DND-41 (cell line): ENCODE measurements at regions not wholly inside any gene's neighbourhood (a gene's known extent, or its start where the extent isn't known, plus 50 kb on each side); places are given as distances from the start of the nearest gene placed in this dataset.

Experiments used
- ATAC-seq: fragments of 200-7000 bp; cut with Tn5 transposase; 3 replicates; pipeline ENCODE4 v1.9.1; 2021; ENCODE audit warnings: low read depth; ENCODE audit not compliant: insufficient read depth
- DNase-seq: peaks from one replicate; pipeline ENCODE4 v3.0.0-alpha.2; 2020
- H2AFZ ChIP-seq: 2 replicates; pipeline ENCODE4 v1.6.0; 2012; ENCODE audit warnings: low read depth, low read length
- H3K27ac ChIP-seq: 2 replicates; pipeline ENCODE4 v1.5.1; 2012; ENCODE audit warnings: low read length, inconsistent platforms
- H3K27me3 ChIP-seq: fragments of 200-600 bp; sonication (generic); 2 replicates; pipeline ENCODE4 v1.6.0; 2012; ENCODE audit warnings: low read length, mild to moderate bottlenecking, inconsistent platforms; ENCODE audit not compliant: insufficient read depth, poor library complexity
- H3K36me3 ChIP-seq: 2 replicates; pipeline ENCODE4 v1.5.1; 2012; ENCODE audit warnings: low read length, inconsistent platforms; ENCODE audit not compliant: insufficient read depth
- H3K4me1 ChIP-seq: 2 replicates; pipeline ENCODE4 v1.5.1; 2012; ENCODE audit warnings: mild to moderate bottlenecking, low read length; ENCODE audit not compliant: insufficient read depth
- H3K4me2 ChIP-seq: 2 replicates; pipeline ENCODE4 v1.6.0; 2012; ENCODE audit warnings: mild to moderate bottlenecking, moderate library complexity, low read length, inconsistent platforms; ENCODE audit not compliant: insufficient read depth
- H3K4me3 ChIP-seq, 2 experiments: fragments of 200-600 bp in 1 of 2; shearing (Covaris generic) in 1 of 2; 2 replicates each; pipeline ENCODE4 v1.5.1; 2012 to 2016; ENCODE audit warnings: inconsistent platforms in 2 of 2, low read length in 2 of 2, mild to moderate bottlenecking in 2 of 2, low read depth in 1 of 2, moderate library complexity in 1 of 2
- H3K79me2 ChIP-seq: 2 replicates; pipeline ENCODE4 v1.6.0; 2012; ENCODE audit warnings: low read length, inconsistent platforms; ENCODE audit not compliant: insufficient read depth
- H3K9ac ChIP-seq: 2 replicates; pipeline ENCODE4 v1.6.0; 2012; ENCODE audit warnings: low read depth, mild to moderate bottlenecking, inconsistent platforms, low read length, moderate library complexity
- H3K9me3 ChIP-seq: 2 replicates; pipeline ENCODE4 v1.5.1; 2012; ENCODE audit warnings: low read length, moderate library complexity, mild to moderate bottlenecking, inconsistent platforms; ENCODE audit not compliant: insufficient read depth, severe bottlenecking
- H4K20me1 ChIP-seq: 2 replicates; pipeline ENCODE4 v1.6.0; 2012; ENCODE audit warnings: low read length; ENCODE audit not compliant: insufficient read depth
- EZH2 ChIP-seq: IDR thresholded peaks from 3 replicates; pipeline ENCODE4 v1.6.1; 2012; ENCODE audit warnings: borderline replicate concordance, low read depth, mild to moderate bottlenecking, moderate library complexity, low read length, inconsistent platforms; ENCODE audit not compliant: severe bottlenecking
- TF ChIP-seq, protein P1 (sequence below): IDR thresholded peaks from 2 replicates; pipeline ENCODE4 v1.5.1; 2012; ENCODE audit warnings: borderline replicate concordance, low read length, moderate library complexity, mild to moderate bottlenecking; ENCODE audit not compliant: poor library complexity, severe bottlenecking; ENCODE audit errors: extremely low read depth

- Histone ChIP-seq H3K36me3 (no peaks in the 10 kb centered on the region), H3K4me3 (no peak overlapping the region), H3K79me2 (no peaks in the 10 kb centered on the region), H4K20me1 (no peaks in the 10 kb centered on the region), H3K27ac (no peak overlapping the region), H3K9me3 (no peaks in the 10 kb centered on the region), H3K4me1 (no peaks in the 10 kb centered on the region), H3K9ac (no peak overlapping the region), H2AFZ (no peak overlapping the region), H3K27me3 (no peaks in the 10 kb centered on the region), H3K4me2 (no peak overlapping the region)
- TF ChIP-seq, protein P1, sequence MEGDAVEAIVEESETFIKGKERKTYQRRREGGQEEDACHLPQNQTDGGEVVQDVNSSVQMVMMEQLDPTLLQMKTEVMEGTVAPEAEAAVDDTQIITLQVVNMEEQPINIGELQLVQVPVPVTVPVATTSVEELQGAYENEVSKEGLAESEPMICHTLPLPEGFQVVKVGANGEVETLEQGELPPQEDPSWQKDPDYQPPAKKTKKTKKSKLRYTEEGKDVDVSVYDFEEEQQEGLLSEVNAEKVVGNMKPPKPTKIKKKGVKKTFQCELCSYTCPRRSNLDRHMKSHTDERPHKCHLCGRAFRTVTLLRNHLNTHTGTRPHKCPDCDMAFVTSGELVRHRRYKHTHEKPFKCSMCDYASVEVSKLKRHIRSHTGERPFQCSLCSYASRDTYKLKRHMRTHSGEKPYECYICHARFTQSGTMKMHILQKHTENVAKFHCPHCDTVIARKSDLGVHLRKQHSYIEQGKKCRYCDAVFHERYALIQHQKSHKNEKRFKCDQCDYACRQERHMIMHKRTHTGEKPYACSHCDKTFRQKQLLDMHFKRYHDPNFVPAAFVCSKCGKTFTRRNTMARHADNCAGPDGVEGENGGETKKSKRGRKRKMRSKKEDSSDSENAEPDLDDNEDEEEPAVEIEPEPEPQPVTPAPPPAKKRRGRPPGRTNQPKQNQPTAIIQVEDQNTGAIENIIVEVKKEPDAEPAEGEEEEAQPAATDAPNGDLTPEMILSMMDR, result no peak
- TF ChIP-seq EZH2, result no peak
- ATAC-seq (no peak), DNase-seq (no peak)
These were observed 59.7 kb upstream of the TMEFF2 start for GRCh38 chr2:192254444-192254843.

DNA sequence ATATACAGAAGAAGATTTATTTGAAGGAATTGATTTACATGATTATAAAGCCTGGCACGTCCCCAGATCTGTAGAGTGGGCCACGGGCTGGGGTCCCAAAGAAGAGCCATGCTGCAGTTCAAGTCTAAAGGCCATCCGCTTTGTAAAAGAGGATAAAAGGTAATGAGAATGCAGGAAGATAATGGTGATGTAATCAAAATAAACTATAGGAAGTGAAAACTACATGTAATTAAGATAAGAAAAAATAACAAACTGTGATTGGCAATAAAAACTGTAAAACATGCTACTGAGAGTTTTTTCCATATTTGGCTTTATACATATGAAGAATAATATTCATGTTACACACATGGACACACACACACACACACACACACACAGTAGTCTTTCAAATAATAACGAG is 59.0 kb upstream of the TMEFF2 start:
- Histone ChIP-seq H3K4me2 (no peak overlapping the region), H3K4me3 (no peak overlapping the region), H2AFZ (no peak overlapping the region), H3K27ac (no peak overlapping the region), H3K27me3 (no peaks in the 10 kb centered on the region), H3K36me3 (no peaks in the 10 kb centered on the region), H3K79me2 (no peaks in the 10 kb centered on the region), H3K9ac (no peak overlapping the region), H3K4me1 (no peaks in the 10 kb centered on the region), H3K9me3 (no peaks in the 10 kb centered on the region), H4K20me1 (no peaks in the 10 kb centered on the region)
- ATAC-seq (no peak), DNase-seq (no peak)
- TF ChIP-seq, protein P1, result no peak
- no peak for TF ChIP-seq EZH2

GRCh38 chr2:192250961-192251360 is 56.2 kb upstream of the TMEFF2 start:
- Histone ChIP-seq H3K27me3 (no peaks in the 10 kb centered on the region), H3K36me3 (no peaks in the 10 kb centered on the region), H3K9ac (no peak overlapping the region), H4K20me1 (no peaks in the 10 kb centered on the region), H3K4me1 (no peaks in the 10 kb centered on the region), H3K79me2 (no peaks in the 10 kb centered on the region), H3K4me2 (no peak overlapping the region), H3K9me3 (no peaks in the 10 kb centered on the region), H3K4me3 (no peak overlapping the region), H2AFZ (no peak overlapping the region), H3K27ac (no peak overlapping the region)
- ATAC-seq (no peak), DNase-seq (no peak)
- TF ChIP-seq EZH2, result no peak
- TF ChIP-seq, protein P1, result no peak

DNA sequence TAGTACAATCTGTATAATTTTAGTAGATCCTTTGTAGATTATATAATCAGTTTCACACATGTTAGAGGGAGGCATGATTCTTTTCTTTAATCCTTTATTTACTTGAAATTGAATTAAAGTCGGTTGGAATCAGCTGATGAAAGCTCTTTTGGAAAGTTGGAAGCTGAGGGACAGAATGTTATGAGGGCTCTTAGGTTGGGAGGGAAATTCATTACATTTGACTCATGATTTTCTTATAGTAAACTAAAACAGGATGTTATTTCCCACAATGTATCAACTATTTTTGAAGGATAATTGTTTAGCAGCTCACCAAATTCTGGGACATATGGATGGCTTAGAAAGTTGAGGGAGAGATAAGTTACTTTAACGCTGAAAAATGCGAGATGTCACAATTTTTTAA is 52.7 kb upstream of the TMEFF2 start:
- Histone ChIP-seq H3K79me2 (no peaks in the 10 kb centered on the region), H3K36me3 (no peaks in the 10 kb centered on the region), H3K4me3 (no peak overlapping the region)

More for the DNA sequence above, 52.7 kb upstream of the TMEFF2 start:
- no peaks in the 10 kb centered on the region for H3K27me3 ChIP-seq
- no peak overlapping the region for H2AFZ ChIP-seq
- no peak overlapping the region for H3K4me2 ChIP-seq
- ATAC-seq (no peak), DNase-seq (no peak)
- H3K9me3 ChIP-seq, result no peaks in the 10 kb centered on the region
- H3K9ac ChIP-seq, result no peak overlapping the region
- no peak overlapping the region for H3K27ac ChIP-seq
- H4K20me1 ChIP-seq, result no peaks in the 10 kb centered on the region
- no peaks in the 10 kb centered on the region for H3K4me1 ChIP-seq
- TF ChIP-seq, protein P1, result no peak
- no peak for TF ChIP-seq EZH2
